ENCODE measurements at regions not wholly inside any gene's neighbourhood (a gene's known extent, or its start where the extent isn't known, plus 50 kb on each side); places are given as distances from the start of the nearest gene placed in this dataset.

DNA sequence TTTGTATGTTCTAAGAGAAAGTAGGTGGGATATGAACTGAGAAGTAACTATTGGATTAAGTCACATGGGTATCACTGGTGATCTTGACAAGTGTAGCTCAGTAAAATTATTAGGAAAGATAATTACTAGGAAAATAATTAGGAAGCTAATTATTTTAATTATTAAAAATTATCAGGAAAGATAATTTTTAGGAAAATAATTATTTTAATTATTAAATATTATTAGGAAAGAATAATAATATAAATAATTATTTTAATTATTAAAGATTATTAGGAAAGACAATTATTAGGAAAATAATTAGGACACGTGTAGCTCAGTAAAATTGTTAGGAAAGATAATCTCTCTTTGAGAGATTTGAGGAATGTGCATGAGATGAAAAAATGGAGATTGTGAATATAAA lies 623.4 kb upstream of the PIK3C3 start:
- DNase-seq (ENCODE audit: low read depth) = no peak
- no peak overlapping the region for H3K4me3 ChIP-seq (ENCODE audit: low read depth, low read length)

- no peak overlapping the region for H3K4me3 ChIP-seq (ENCODE audit: low read depth, low read length)
- peak; percentile 53 for DNase-seq (ENCODE audit: low read depth)
Observed at GRCh38 chr18:41326311-41326710, 628.7 kb upstream of the PIK3C3 start.

- DNase-seq (ENCODE audit: low read depth) = peak; percentile 7
- no peak overlapping the region for H3K4me3 ChIP-seq (ENCODE audit: low read depth, low read length)
Observed at GRCh38 chr18:41324934-41325333, 630.1 kb upstream of the PIK3C3 start.

- DNase-seq (ENCODE audit: low read depth) = peak; percentile 1
- H3K4me3 ChIP-seq (ENCODE audit: low read depth, low read length) = no peak overlapping the region
Observed at GRCh38 chr18:41324020-41324791, 630.8 kb upstream of the PIK3C3 start.

GRCh38 chr18:41323044-41323443 lies 632.0 kb upstream of the PIK3C3 start:
- peak; percentile 2 for DNase-seq (ENCODE audit: low read depth)

GRCh38 chr18:41320100-41320499 lies 634.9 kb upstream of the PIK3C3 start:
- H3K4me3 ChIP-seq (ENCODE audit: low read depth, low read length) = no peak overlapping the region
- DNase-seq (ENCODE audit: low read depth) = no peak

More at GRCh38 chr18:41323044-41323443, 632.0 kb upstream of the PIK3C3 start:
- no peak overlapping the region for H3K4me3 ChIP-seq (ENCODE audit: low read depth, low read length)

GRCh38 chr18:41315134-41315533 lies 639.9 kb upstream of the PIK3C3 start:
- no peak for DNase-seq (ENCODE audit: low read depth)
- no peak overlapping the region for H3K4me3 ChIP-seq (ENCODE audit: low read depth, low read length)

- no peak overlapping the region for H3K4me3 ChIP-seq (ENCODE audit: low read depth, low read length)
- no peak for DNase-seq (ENCODE audit: low read depth)
Observed at GRCh38 chr18:41311571-41312547, 643.2 kb upstream of the PIK3C3 start.

DNA sequence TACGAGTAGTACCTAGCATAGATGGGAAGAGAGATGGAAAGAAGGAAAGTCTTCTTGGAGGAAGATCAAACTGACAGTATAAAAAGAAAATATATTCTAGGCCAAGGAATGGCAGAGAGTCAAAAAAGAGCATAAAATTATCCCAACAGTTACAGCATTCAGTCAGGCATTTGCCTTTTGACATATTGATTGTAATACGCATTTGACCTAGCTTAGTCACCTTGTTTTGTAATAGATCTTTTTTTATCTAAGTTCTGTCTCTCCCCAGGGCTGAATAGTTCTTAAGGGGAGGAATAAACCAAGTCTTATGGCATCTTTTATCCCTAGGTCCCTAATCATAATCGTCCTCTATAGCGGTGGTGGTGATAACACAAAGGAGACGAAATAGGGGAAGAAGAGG lies 657.3 kb upstream of the PIK3C3 start:
- DNase-seq (ENCODE audit: low read depth) = no peak
- no peak overlapping the region for H3K4me3 ChIP-seq (ENCODE audit: low read depth, low read length)

- no peak for DNase-seq (ENCODE audit: low read depth)
- no peak overlapping the region for H3K4me3 ChIP-seq (ENCODE audit: low read depth, low read length)
Observed at GRCh38 chr18:41269294-41269693, 685.7 kb upstream of the PIK3C3 start.

DNA sequence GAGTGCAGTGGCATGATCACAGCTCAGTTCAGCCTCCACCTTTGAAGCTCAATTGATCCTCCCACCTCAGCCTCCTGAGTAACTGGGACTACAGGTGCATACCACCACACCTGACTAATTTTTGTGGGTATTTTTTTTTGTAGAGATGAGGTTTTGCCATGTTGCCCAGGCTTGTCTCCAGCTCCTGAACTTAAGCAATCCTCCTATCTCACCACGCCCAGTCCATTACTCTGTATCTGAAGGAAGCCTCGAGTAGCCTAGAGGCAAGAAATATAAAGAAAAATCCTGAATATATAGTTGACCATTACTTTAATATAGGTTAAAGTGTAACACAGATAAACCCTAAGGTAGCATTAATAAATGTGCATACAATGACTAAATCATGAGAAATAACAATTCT lies 686.8 kb upstream of the PIK3C3 start:
- H3K4me3 ChIP-seq (ENCODE audit: low read depth, low read length) = no peak overlapping the region
- DNase-seq (ENCODE audit: low read depth) = no peak

DNA sequence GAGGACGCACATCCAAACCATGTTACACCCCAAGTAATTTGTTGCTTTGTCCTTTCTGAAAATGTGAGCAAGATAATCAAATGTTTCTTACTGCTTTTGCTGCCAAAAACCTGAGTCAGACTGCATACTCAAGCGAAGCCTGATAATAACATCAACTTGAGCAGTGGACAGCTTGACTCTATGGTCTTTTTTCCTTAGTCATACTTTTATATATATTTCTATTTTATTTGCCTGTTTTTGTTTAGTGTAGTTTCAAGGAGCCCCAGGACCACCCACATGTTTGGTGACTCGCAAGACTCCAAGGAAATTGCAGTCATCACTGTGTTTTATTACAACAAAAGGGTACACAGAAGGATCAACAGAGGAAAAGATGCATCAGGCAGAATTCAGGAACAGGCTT lies 688.4 kb upstream of the PIK3C3 start:
- H3K4me3 ChIP-seq (ENCODE audit: low read depth, low read length) = no peak overlapping the region
- peak; percentile 62 for DNase-seq (ENCODE audit: low read depth)

- H3K4me3 ChIP-seq (ENCODE audit: low read depth, low read length) = no peak overlapping the region
- no peak for DNase-seq (ENCODE audit: low read depth)
Observed at GRCh38 chr18:41266204-41266603, 688.8 kb upstream of the PIK3C3 start.

DNA sequence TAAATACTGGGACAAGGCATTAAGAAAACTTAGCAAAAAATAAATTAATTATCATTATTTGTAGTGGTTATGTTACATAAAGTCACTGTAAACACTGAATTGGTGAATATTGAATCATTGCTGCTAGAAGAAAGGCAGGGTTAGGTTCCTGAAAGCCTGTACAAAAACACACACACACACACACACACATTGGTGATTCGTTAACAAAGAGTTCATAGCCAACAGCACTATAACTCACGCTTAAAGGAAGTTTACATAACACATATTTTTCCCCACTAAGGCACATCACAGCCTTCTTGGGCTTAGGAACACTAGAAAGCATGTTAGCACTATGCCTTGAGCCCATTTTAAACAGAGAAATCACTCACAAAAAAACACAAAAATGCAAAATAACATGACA lies 690.0 kb upstream of the PIK3C3 start:
- H3K4me3 ChIP-seq (ENCODE audit: low read depth, low read length) = no peak overlapping the region
- DNase-seq (ENCODE audit: low read depth) = peak; percentile 61

GRCh38 chr18:41263956-41264355 lies 691.1 kb upstream of the PIK3C3 start:
- DNase-seq (ENCODE audit: low read depth) = no peak
- H3K4me3 ChIP-seq (ENCODE audit: low read depth, low read length) = no peak overlapping the region

DNA sequence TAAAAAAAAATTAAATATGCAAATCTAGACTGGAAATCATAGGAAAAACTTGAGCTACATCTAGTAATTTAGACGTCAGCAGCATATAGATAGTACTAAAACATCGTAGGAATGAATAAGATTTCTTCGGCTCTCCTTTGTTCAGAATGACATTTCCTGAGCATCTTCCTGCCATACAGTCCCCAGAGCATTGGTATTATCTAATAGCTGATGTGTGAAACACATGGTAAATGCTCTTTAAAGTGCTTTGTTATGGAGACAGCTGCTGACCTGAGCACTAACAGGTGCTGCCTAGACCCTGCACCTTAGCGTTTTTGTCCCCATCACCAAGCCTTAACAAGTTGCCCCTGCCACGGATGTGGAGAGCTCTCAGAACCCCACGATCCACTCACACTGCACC lies 692.3 kb upstream of the PIK3C3 start:
- no peak for DNase-seq (ENCODE audit: low read depth)
- no peak overlapping the region for H3K4me3 ChIP-seq (ENCODE audit: low read depth, low read length)

- no peak for DNase-seq (ENCODE audit: low read depth)
- H3K4me3 ChIP-seq (ENCODE audit: low read depth, low read length) = no peak overlapping the region
Observed at GRCh38 chr18:41244591-41245037, 710.4 kb upstream of the PIK3C3 start.

DNA sequence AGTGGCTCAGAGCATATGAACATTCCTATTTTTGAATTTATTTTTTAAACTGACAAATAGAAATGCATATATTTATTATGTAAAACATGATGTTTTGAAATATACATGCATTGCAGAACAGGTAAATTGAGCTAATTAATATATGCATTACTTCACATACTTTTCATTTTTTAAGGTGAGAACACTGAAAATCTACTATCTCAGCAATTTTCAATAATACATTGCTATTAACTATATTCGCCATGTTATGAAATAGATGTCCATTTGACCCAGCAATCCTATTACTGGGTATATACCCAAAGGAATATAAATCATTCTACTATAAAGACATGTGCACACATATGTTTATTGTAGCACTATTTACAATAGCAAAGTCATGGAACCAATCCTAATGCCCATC lies 717.7 kb upstream of the PIK3C3 start:
- no peak overlapping the region for H3K4me3 ChIP-seq (ENCODE audit: low read depth, low read length)
- DNase-seq (ENCODE audit: low read depth) = no peak

GRCh38 chr18:41231681-41232080 lies 723.4 kb upstream of the PIK3C3 start:
- no peak for DNase-seq (ENCODE audit: low read depth)
- H3K4me3 ChIP-seq (ENCODE audit: low read depth, low read length) = no peak overlapping the region

DNA sequence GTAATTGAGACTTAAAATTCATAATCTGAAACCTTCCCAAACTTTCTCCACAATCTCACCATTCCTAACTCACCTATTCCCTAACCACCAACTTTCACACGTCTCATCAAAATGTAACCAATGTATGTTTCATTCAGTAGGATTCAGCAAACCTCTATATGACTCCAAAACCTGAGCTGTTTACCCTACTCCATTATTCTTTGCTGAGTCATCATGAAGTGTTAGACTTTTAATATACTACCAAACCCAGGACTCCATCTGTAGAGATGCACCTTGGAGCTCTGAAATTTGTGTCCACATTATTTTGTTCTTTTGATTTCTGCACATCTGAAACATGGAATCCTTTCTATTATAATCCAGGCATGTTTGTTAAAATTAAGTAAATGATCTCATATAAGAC lies 727.0 kb upstream of the PIK3C3 start:
- no peak overlapping the region for H3K4me3 ChIP-seq (ENCODE audit: low read depth, low read length)
- no peak for DNase-seq (ENCODE audit: low read depth)

Measured in skeletal muscle cell (primary cell).